HUES48 (cell line): ENCODE measurements at regions not wholly inside any gene's neighbourhood (a gene's known extent, or its start where the extent isn't known, plus 50 kb on each side); places are given as distances from the start of the nearest gene placed in this dataset.
"Not testable (repeated sequence)": the region's sequence is repeated elsewhere in the genome, so short reads cannot be mapped to it uniquely, and the experiment has no call there.

ENCODE experiments used
- H3K27ac ChIP-seq: one replicate; pipeline ENCODE4 v1.7.0; 2013; ENCODE audit warnings: low read depth, low read length, inconsistent platforms
- H3K27me3 ChIP-seq: 2 replicates; pipeline ENCODE4 v1.6.1; 2013; ENCODE audit warnings: mild to moderate bottlenecking, low read length; ENCODE audit not compliant: control insufficient read depth, insufficient read depth
- H3K36me3 ChIP-seq: 2 replicates; pipeline ENCODE4 v1.6.1; 2013; ENCODE audit warnings: low read length; ENCODE audit not compliant: control insufficient read depth, insufficient read depth
- H3K4me1 ChIP-seq: 2 replicates; pipeline ENCODE4 v1.6.1; 2013; ENCODE audit warnings: mild to moderate bottlenecking, low read length; ENCODE audit not compliant: control insufficient read depth, insufficient read depth
- H3K4me3 ChIP-seq: 2 replicates; pipeline ENCODE4 v1.5.1; 2013; ENCODE audit warnings: mild to moderate bottlenecking, low read depth, low read length
- H3K9ac ChIP-seq: 2 replicates; pipeline ENCODE4 v1.6.1; 2013; ENCODE audit warnings: mild to moderate bottlenecking, low read depth, low read length, moderate library complexity
- H3K9me3 ChIP-seq: 2 replicates; pipeline ENCODE4 v1.6.1; 2013; ENCODE audit warnings: low read length; ENCODE audit not compliant: control insufficient read depth, insufficient read depth

DNA sequence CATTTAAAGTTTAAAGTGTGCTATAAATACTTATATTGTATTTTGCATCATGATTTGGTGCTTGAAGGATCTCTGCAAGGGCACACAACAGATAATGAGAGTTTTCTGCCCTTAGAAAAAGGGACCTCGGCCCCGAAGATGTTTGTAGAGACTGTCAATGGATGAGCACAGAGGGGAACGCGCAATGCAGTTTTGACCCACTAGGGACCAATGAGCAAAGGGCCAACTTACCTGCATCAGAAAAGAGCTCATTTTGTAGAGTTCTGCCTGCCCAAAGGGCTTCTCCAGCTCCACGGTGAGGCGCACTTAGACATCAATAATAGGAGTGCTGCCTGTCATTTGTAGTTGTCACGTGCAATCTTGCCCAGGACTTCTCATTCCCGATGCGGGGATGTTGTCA lies 91.1 kb downstream of the BUB3 start:
- Histone ChIP-seq H3K36me3 (no peaks in the 10 kb centered on the region), H3K27ac (no peak overlapping the region), H3K27me3 (no peaks in the 10 kb centered on the region)

GRCh38 chr10:123249894-123250293 lies 95.7 kb downstream of the BUB3 start:
- Histone ChIP-seq H3K27ac (no peak overlapping the region), H3K4me1 (no peaks in the 10 kb centered on the region), H3K9ac (no peak overlapping the region), H3K36me3 (no peaks in the 10 kb centered on the region), H3K9me3 (peaks cover 4% of the 10 kb centered on the region; the same call in 1 of the 2 replicates), H3K4me3 (no peak overlapping the region), H3K27me3 (no peaks in the 10 kb centered on the region)

More for the DNA sequence above, 91.1 kb downstream of the BUB3 start:
- Histone ChIP-seq H3K4me3 (no peak overlapping the region), H3K9me3 (no peaks in the 10 kb centered on the region), H3K9ac (no peak overlapping the region), H3K4me1 (no peaks in the 10 kb centered on the region)

GRCh38 chr10:123250640-123251039 lies 96.4 kb downstream of the BUB3 start:
- H3K27ac ChIP-seq, result no peak overlapping the region
- H3K4me3 ChIP-seq, result no peak overlapping the region
- no peaks in the 10 kb centered on the region for H3K27me3 ChIP-seq
- no peaks in the 10 kb centered on the region for H3K4me1 ChIP-seq
- no peaks in the 10 kb centered on the region for H3K36me3 ChIP-seq
- H3K9ac ChIP-seq, result no peak overlapping the region
- peaks cover 4% of the 10 kb centered on the region; the same call in 1 of the 2 replicates for H3K9me3 ChIP-seq

GRCh38 chr10:123252779-123253178 lies 98.6 kb downstream of the BUB3 start:
- Histone ChIP-seq H3K9ac (no peak overlapping the region), H3K9me3 (peaks cover 4% of the 10 kb centered on the region; the same call in 1 of the 2 replicates), H3K4me1 (no peaks in the 10 kb centered on the region), H3K4me3 (no peak overlapping the region), H3K27me3 (no peaks in the 10 kb centered on the region), H3K36me3 (no peaks in the 10 kb centered on the region), H3K27ac (no peak overlapping the region)

DNA sequence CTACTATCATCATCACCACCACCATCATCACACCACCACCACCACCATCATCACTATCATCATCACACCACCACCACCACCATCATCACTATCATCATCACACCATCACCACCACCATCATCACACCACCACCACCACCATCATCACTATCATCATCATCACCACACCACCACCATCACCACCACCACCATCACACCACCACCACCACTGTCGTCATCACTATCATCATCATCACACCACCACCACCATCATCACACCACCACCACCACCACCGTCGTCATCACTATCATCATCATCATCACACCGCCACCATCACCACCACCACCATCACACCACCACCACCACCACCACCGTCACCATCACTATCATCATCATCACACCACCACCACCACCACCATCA lies 100.1 kb downstream of the BUB3 start:
- H3K9ac ChIP-seq, H3K4me1 ChIP-seq, H3K27ac ChIP-seq, H3K36me3 ChIP-seq, H3K4me3 ChIP-seq, H3K9me3 ChIP-seq, H3K27me3 ChIP-seq: not testable (repeated sequence)

DNA sequence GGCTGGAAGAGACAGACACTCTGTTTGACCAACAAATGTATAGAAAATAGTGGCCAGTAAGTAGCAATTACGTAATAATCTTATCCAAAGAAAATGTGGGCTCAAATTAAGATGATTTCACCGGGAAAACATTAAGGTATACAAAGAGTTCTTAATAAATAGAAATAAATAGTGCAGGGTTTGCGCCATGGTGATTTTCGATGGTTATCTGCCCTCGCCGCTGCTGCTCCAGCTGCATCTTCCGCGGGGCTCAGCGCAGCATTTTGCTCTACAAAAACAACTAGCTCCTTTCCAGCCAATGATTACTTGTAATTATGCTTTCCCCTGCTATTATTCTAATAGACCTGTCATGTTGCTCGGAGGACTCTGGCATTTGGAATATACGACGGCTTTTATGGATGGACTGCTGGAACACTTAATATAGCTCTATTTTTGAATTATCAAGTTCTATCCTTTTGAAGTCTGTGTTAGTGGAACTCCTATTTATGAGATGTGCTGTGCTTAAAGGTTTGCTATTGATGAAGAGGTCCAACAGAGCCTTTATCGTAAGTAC lies 103.8 kb downstream of the BUB3 start:
- Histone ChIP-seq H3K9me3 (peaks cover 4% of the 10 kb centered on the region; the same call in 1 of the 2 replicates), H3K27me3 (no peaks in the 10 kb centered on the region), H3K4me3 (no peak overlapping the region), H3K27ac (no peak overlapping the region), H3K9ac (no peak overlapping the region), H3K36me3 (no peaks in the 10 kb centered on the region), H3K4me1 (no peaks in the 10 kb centered on the region)

- Histone ChIP-seq H3K9me3 (peaks cover 4% of the 10 kb centered on the region; the same call in 1 of the 2 replicates), H3K27me3 (no peaks in the 10 kb centered on the region), H3K4me3 (no peak overlapping the region), H3K27ac (no peak overlapping the region), H3K4me1 (no peaks in the 10 kb centered on the region), H3K36me3 (no peaks in the 10 kb centered on the region), H3K9ac (no peak overlapping the region)
These were observed 104.9 kb downstream of the BUB3 start for GRCh38 chr10:123259081-123259480.

DNA sequence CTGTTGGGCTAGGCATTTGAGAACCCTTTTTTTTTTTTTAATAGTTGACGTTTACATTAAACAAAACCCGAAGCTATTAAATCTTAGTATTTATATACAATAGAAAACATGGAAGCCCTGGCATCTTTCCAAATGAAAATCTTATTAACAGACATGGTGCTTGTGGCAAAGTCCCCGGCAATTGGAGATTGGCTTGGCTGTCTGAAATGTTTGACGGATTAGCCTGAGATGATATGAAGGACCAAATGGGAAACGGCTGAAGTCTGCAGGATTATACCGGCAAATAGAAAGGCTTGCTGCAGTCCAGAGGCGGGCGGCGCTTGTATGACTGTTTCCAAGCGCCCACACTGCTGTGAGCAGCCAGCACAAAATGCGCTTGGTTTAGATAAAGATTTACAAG lies 105.6 kb downstream of the BUB3 start:
- Histone ChIP-seq H3K4me1 (no peaks in the 10 kb centered on the region), H3K9me3 (no peaks in the 10 kb centered on the region), H3K36me3 (no peaks in the 10 kb centered on the region), H3K9ac (no peak overlapping the region), H3K27ac (no peak overlapping the region), H3K4me3 (no peak overlapping the region), H3K27me3 (no peaks in the 10 kb centered on the region)

- no peak overlapping the region for H3K27ac ChIP-seq
- no peak overlapping the region for H3K4me3 ChIP-seq
- H3K9ac ChIP-seq, result no peak overlapping the region
- H3K9me3 ChIP-seq, result no peaks in the 10 kb centered on the region
- H3K36me3 ChIP-seq, result no peaks in the 10 kb centered on the region
- no peaks in the 10 kb centered on the region for H3K27me3 ChIP-seq
- no peaks in the 10 kb centered on the region for H3K4me1 ChIP-seq
These were observed 108.3 kb downstream of the BUB3 start for GRCh38 chr10:123262456-123262855.

GRCh38 chr10:123266971-123267370 lies 112.8 kb downstream of the BUB3 start:
- Histone ChIP-seq H3K9me3 (no peaks in the 10 kb centered on the region), H3K4me1 (no peaks in the 10 kb centered on the region), H3K27ac (no peak overlapping the region), H3K27me3 (no peaks in the 10 kb centered on the region), H3K9ac (no peak overlapping the region), H3K36me3 (no peaks in the 10 kb centered on the region), H3K4me3 (no peak overlapping the region)

- Histone ChIP-seq H3K36me3 (no peaks in the 10 kb centered on the region), H3K4me3 (no peak overlapping the region), H3K27ac (no peak overlapping the region), H3K9ac (no peak overlapping the region), H3K27me3 (no peaks in the 10 kb centered on the region), H3K9me3 (no peaks in the 10 kb centered on the region), H3K4me1 (0 out of 2 replicates have a peak, but pooled peaks cover 7% of the 10 kb centered on the region)
These were observed 114.9 kb downstream of the BUB3 start for GRCh38 chr10:123269017-123269552.
